ENCODE measurements at regions not wholly inside any gene's neighbourhood (a gene's known extent, or its start where the extent isn't known, plus 50 kb on each side); places are given as distances from the start of the nearest gene placed in this dataset.

- no peaks in the 10 kb centered on the region for H3K9me3 ChIP-seq (ENCODE audit: control insufficient read depth, low read length)
- H3K4me1 ChIP-seq (ENCODE audit: control insufficient read depth, insufficient read depth, low read length): no peaks in the 10 kb centered on the region
- peak; percentile 75 for TF ChIP-seq CTCF (conservative IDR thresholded peaks at IDR 0.05)
- 50 to 63% methylated on average over 2 to 6 of the region's 6 CpGs for WGBS, 2 experiments (ENCODE audit: insufficient coverage in 1 of 2, insufficient read length in 1 of 2)
- Mint-ChIP-seq H3K9me3 (no peaks in the 10 kb centered on the region), H3K36me3 (ENCODE audit: low read depth) (no peaks in the 10 kb centered on the region), H3K27ac (no peak overlapping the region), H3K4me1 (peaks cover 10% of the 10 kb centered on the region), H3K27me3 (ENCODE audit: insufficient read depth) (peaks cover 9% of the 10 kb centered on the region), H3K4me3 (no peak overlapping the region)
- no peaks in the 10 kb centered on the region for H3K36me3 ChIP-seq (ENCODE audit: control insufficient read depth, insufficient read depth, low read length)
- peak; percentile 83 for DNase-seq
- no peak overlapping the region for H3K9ac ChIP-seq (ENCODE audit: extremely low read depth, low read length, poor library complexity, severe bottlenecking)
- H3K27ac ChIP-seq (ENCODE audit: low read depth, low read length): no peak overlapping the region
- H3K27me3 ChIP-seq (ENCODE audit: control insufficient read depth, insufficient read depth, low read length, poor library complexity, severe bottlenecking): peaks cover 4% of the 10 kb centered on the region
- H3K4me3 ChIP-seq (ENCODE audit: low read length): no peak overlapping the region
Measured at GRCh38 chr1:36542962-36543515, 60.3 kb upstream of the CSF3R start.

GRCh38 chr1:36542024-36542961 lies 59.6 kb upstream of the CSF3R start:
- Histone ChIP-seq H3K27me3 (ENCODE audit: control insufficient read depth, insufficient read depth, low read length, poor library complexity, severe bottlenecking) (peaks cover 4% of the 10 kb centered on the region), H3K4me1 (ENCODE audit: control insufficient read depth, insufficient read depth, low read length) (no peaks in the 10 kb centered on the region), H3K9ac (ENCODE audit: extremely low read depth, low read length, poor library complexity, severe bottlenecking) (no peak overlapping the region), H3K27ac (ENCODE audit: low read depth, low read length) (no peak overlapping the region), H3K36me3 (ENCODE audit: control insufficient read depth, insufficient read depth, low read length) (no peaks in the 10 kb centered on the region), H3K4me3 (ENCODE audit: low read length) (no peak overlapping the region), H3K9me3 (ENCODE audit: control insufficient read depth, low read length) (no peaks in the 10 kb centered on the region)
- H3K36me3 Mint-ChIP-seq (ENCODE audit: low read depth): no peaks in the 10 kb centered on the region
- H3K27me3 Mint-ChIP-seq (ENCODE audit: insufficient read depth): peaks cover 9% of the 10 kb centered on the region
- no peaks in the 10 kb centered on the region for H3K9me3 Mint-ChIP-seq
- no peak overlapping the region for H3K27ac Mint-ChIP-seq
- peaks cover 10% of the 10 kb centered on the region for H3K4me1 Mint-ChIP-seq
- peak; percentile 36 for DNase-seq
- WGBS, 2 experiments (ENCODE audit: insufficient coverage in 1 of 2, insufficient read length in 1 of 2): 75 to 84% methylated on average over 12 to 13 of the region's 13 CpGs
- no peak overlapping the region for H3K4me3 Mint-ChIP-seq
- TF ChIP-seq CTCF (conservative IDR thresholded peaks at IDR 0.05): no peak

GRCh38 chr1:36540056-36540455 lies 57.3 kb upstream of the CSF3R start:
- no peaks in the 10 kb centered on the region for H3K27me3 ChIP-seq (ENCODE audit: control insufficient read depth, insufficient read depth, low read length, poor library complexity, severe bottlenecking)
- no peaks in the 10 kb centered on the region for H3K36me3 ChIP-seq (ENCODE audit: control insufficient read depth, insufficient read depth, low read length)
- TF ChIP-seq CTCF (conservative IDR thresholded peaks at IDR 0.05): no peak
- Mint-ChIP-seq H3K4me1 (peaks cover 10% of the 10 kb centered on the region), H3K9me3 (no peaks in the 10 kb centered on the region), H3K27ac (no peak overlapping the region), H3K27me3 (ENCODE audit: insufficient read depth) (no peaks in the 10 kb centered on the region), H3K36me3 (ENCODE audit: low read depth) (no peaks in the 10 kb centered on the region), H3K4me3 (no peak overlapping the region)
- no peak overlapping the region for H3K27ac ChIP-seq (ENCODE audit: low read depth, low read length)
- H3K4me1 ChIP-seq (ENCODE audit: control insufficient read depth, insufficient read depth, low read length): no peaks in the 10 kb centered on the region
- 88 to 93% methylated on average over 8 to 10 of the region's 10 CpGs for WGBS, 2 experiments (ENCODE audit: insufficient coverage in 1 of 2, insufficient read length in 1 of 2)
- DNase-seq: peak; percentile 18
- H3K9ac ChIP-seq (ENCODE audit: extremely low read depth, low read length, poor library complexity, severe bottlenecking): no peak overlapping the region
- H3K4me3 ChIP-seq (ENCODE audit: low read length): no peak overlapping the region
- no peaks in the 10 kb centered on the region for H3K9me3 ChIP-seq (ENCODE audit: control insufficient read depth, low read length)

Data from endodermal cell (in vitro differentiated cells).